Keratinocyte (primary cell): ENCODE measurements at regions not wholly inside any gene's neighbourhood (a gene's known extent, or its start where the extent isn't known, plus 50 kb on each side); places are given as distances from the start of the nearest gene placed in this dataset.

Source experiments
- EZH2 ChIP-seq: IDR thresholded peaks from one replicate; pipeline ENCODE4 v1.6.1; 2012; ENCODE audit warnings: inconsistent platforms, mild to moderate bottlenecking, low read length, moderate library complexity
- TF ChIP-seq, protein P1 (sequence below), 3 experiments: IDR thresholded peaks in 1 of 3; conservative IDR thresholded peaks in 1 of 3; optimal IDR thresholded peaks in 1 of 3; 2 replicates in 2 of 3; 3 replicates in 1 of 3; pipeline versions ENCODE3 to v1.5.1; 2011; ENCODE audit warnings: low read length in 3 of 3, mild to moderate bottlenecking in 3 of 3, moderate library complexity in 2 of 3, control low read depth in 1 of 3, inconsistent platforms in 1 of 3; ENCODE audit not compliant: insufficient read depth in 2 of 3; ENCODE audit errors: extremely low read depth in 1 of 3

DNA sequence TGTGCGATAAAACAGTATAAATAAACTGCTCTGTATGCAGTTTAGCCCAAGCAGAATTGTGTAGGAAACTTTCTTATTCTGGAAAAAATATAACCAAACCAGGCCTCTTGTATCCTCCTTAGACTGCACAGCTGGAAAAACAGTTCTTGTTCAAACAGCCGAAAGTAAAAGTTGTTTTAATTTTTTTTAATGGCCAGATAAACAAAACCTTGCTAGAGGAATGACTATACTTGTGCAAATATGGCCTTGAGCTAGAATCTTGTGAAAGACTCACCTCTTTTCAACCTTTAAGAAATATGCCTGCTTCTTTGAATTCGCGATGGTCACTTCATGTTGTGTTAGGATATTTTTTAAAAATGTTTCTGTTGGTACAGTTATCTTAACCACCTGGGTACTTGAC is 114.5 kb upstream of the MAF start:
- TF ChIP-seq, protein P1, sequence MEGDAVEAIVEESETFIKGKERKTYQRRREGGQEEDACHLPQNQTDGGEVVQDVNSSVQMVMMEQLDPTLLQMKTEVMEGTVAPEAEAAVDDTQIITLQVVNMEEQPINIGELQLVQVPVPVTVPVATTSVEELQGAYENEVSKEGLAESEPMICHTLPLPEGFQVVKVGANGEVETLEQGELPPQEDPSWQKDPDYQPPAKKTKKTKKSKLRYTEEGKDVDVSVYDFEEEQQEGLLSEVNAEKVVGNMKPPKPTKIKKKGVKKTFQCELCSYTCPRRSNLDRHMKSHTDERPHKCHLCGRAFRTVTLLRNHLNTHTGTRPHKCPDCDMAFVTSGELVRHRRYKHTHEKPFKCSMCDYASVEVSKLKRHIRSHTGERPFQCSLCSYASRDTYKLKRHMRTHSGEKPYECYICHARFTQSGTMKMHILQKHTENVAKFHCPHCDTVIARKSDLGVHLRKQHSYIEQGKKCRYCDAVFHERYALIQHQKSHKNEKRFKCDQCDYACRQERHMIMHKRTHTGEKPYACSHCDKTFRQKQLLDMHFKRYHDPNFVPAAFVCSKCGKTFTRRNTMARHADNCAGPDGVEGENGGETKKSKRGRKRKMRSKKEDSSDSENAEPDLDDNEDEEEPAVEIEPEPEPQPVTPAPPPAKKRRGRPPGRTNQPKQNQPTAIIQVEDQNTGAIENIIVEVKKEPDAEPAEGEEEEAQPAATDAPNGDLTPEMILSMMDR (optimal IDR thresholded peaks at IDR 0.05 in 1 of 3, IDR thresholded peaks at IDR 0.05 in 1 of 3, conservative IDR thresholded peaks at IDR 0.05 in 1 of 3; ENCODE audit: extremely low read depth in 1 of 3, insufficient read depth in 2 of 3, low read length in 3 of 3) = no peak
- TF ChIP-seq EZH2 = no peak
